GM12878 (cell line): ENCODE measurements at regions not wholly inside any gene's neighbourhood (a gene's known extent, or its start where the extent isn't known, plus 50 kb on each side); places are given as distances from the start of the nearest gene placed in this dataset.

Source experiments
- ATAC-seq: fragments of 200-7000 bp; cut with Tn5 transposase; 3 replicates; pipeline ENCODE4 v1.9.1; 2020; ENCODE audit warnings: mild to moderate bottlenecking, moderate library complexity
- BruUV-seq: library from RNA; stranded (reverse); fragments of 400-500 nt; replicated peaks from 2 replicates; lab custom pipeline; 2021; lab: Mats Ljungman, UMichigan
- CTCF ChIA-PET: fragments of 300-600 bp; sonication (Branson Sonifier 250); formaldehyde crosslinking; extraction: SDS; loops from one replicate; lab custom pipeline; 2021; ENCODE audit warnings: inconsistent platforms; lab: Yijun Ruan, JAX
- POLR2A ChIA-PET: fragments of 350-600 bp; formaldehyde crosslinking; extraction: SDS; loops from one replicate; lab custom pipeline; 2021; ENCODE audit warnings: inconsistent platforms; lab: Charles Lee
- RAD21 ChIA-PET: fragments of 300-600 bp; sonication (Branson Sonifier 250); formaldehyde crosslinking; loops from one replicate; lab custom pipeline; 2023; ENCODE audit warnings: antibody characterized with exemption; ENCODE audit not compliant: unreplicated experiment; lab: Charles Lee
- SMC1A ChIA-PET: fragments of 300-600 bp; sonication (Branson Sonifier 250); formaldehyde crosslinking; loops from one replicate; lab custom pipeline; 2023; ENCODE audit not compliant: unreplicated experiment, uncharacterized antibody; lab: Charles Lee
- DNase-seq: peaks from one replicate; pipeline ENCODE4 v3.0.0-alpha.2; 2011; ENCODE audit warnings: low read depth, low spot score
- FAIRE-seq: peaks from 3 replicates; lab custom pipeline; 2011; peaks lifted over from hg19 to GRCh38; lab: Jason Lieb, UNC
- H2AFZ ChIP-seq: 2 replicates; pipeline ENCODE4 v1.6.0; 2011; ENCODE audit warnings: low read depth, low read length, control low read depth; ENCODE audit not compliant: control insufficient read depth
- H3K27ac ChIP-seq: 2 replicates; pipeline ENCODE4 v1.5.1; 2011; ENCODE audit warnings: control low read depth; ENCODE audit not compliant: control insufficient read depth, insufficient read depth
- H3K27me3 ChIP-seq, 2 experiments: replicated peaks in 1 of 2; 2 replicates each; pipeline versions ENCODE4 v1.6.0 to v1.6.1; 2011; ENCODE audit warnings: low read length in 1 of 2; ENCODE audit not compliant: control insufficient read depth in 2 of 2, insufficient read depth in 2 of 2
- H3K36me3 ChIP-seq, 2 experiments: 2 replicates each; pipeline ENCODE4 v1.5.1; 2011; ENCODE audit warnings: low read length in 1 of 2; ENCODE audit not compliant: control insufficient read depth in 2 of 2, insufficient read depth in 2 of 2
- H3K4me1 ChIP-seq: 2 replicates; pipeline ENCODE4 v1.6.1; 2011; ENCODE audit warnings: mild to moderate bottlenecking, low read length, moderate library complexity, mixed read lengths; ENCODE audit not compliant: control insufficient read depth, insufficient read depth
- H3K4me2 ChIP-seq: 2 replicates; pipeline ENCODE4 v1.6.0; 2011; ENCODE audit warnings: control low read depth; ENCODE audit not compliant: control insufficient read depth, insufficient read depth
- H3K4me3 ChIP-seq: fragments of 200-600 bp; sonication (generic); 2 replicates; pipeline ENCODE4 v1.5.1; 2016
- H3K79me2 ChIP-seq: 2 replicates; pipeline ENCODE4 v1.6.0; 2011; ENCODE audit warnings: low read length; ENCODE audit not compliant: control insufficient read depth, insufficient read depth
- H3K9ac ChIP-seq: 2 replicates; pipeline ENCODE4 v1.8.0; 2011; ENCODE audit warnings: low read length, control low read depth, mixed read lengths; ENCODE audit not compliant: control insufficient read depth, insufficient read depth
- H3K9me3 ChIP-seq: replicated peaks from 3 replicates; pipeline ENCODE4 v1.5.1; 2011; ENCODE audit warnings: mild to moderate bottlenecking, low read length; ENCODE audit not compliant: control insufficient read depth, insufficient read depth
- H4K20me1 ChIP-seq: 2 replicates; pipeline ENCODE4 v1.6.0; 2011; ENCODE audit not compliant: control insufficient read depth, insufficient read depth
- BRCA1 ChIP-seq: IDR thresholded peaks from 2 replicates; pipeline ENCODE4 v1.6.1; 2011; ENCODE audit warnings: low read depth, low read length, improper control_type of control experiment
- CHD1 ChIP-seq: IDR thresholded peaks from 2 replicates; pipeline ENCODE4 v1.6.1; 2012; ENCODE audit warnings: low read depth, low read length, improper control_type of control experiment
- ETV6 ChIP-seq, 2 experiments: fragments of 450-650 bp in 1 of 2; IDR thresholded peaks in 1 of 2; conservative IDR thresholded peaks in 1 of 2; 2 replicates each; pipeline ENCODE4 v1.6.1; 2014; ENCODE audit warnings: antibody characterized with exemption in 1 of 2, borderline replicate concordance in 1 of 2, low read depth in 1 of 2, mild to moderate bottlenecking in 1 of 2, moderate library complexity in 1 of 2
- FOS ChIP-seq: IDR thresholded peaks from 3 replicates; pipeline ENCODE4 v1.6.1; 2011; ENCODE audit warnings: borderline replicate concordance; ENCODE audit not compliant: insufficient read length; ENCODE audit errors: extremely low read depth
- IKZF2 ChIP-seq, 2 experiments: fragments of 450-650 bp; IDR thresholded peaks; 2 replicates each; pipeline ENCODE4 v1.6.1; 2017; ENCODE audit warnings: mild to moderate bottlenecking in 2 of 2, moderate library complexity in 2 of 2
- JUND ChIP-seq: IDR thresholded peaks from 2 replicates; pipeline ENCODE4 v1.6.1; 2012; ENCODE audit warnings: low read depth, mild to moderate bottlenecking, low read length, improper control_type of control experiment, moderate library complexity
- MEF2A ChIP-seq: IDR thresholded peaks from 2 replicates; pipeline ENCODE4 v1.6.1; 2011; ENCODE audit warnings: low read depth, mild to moderate bottlenecking, low read length, moderate library complexity; ENCODE audit not compliant: insufficient read depth
- MTA2 ChIP-seq: fragments of 450-650 bp; IDR thresholded peaks from 2 replicates; pipeline ENCODE4 v1.6.1; 2016; ENCODE audit warnings: low read depth, mild to moderate bottlenecking, moderate library complexity
- MYB ChIP-seq: fragments of 150-350 bp; IDR thresholded peaks from 2 replicates; pipeline ENCODE4 v1.6.1; 2014; ENCODE audit warnings: mild to moderate bottlenecking, low read depth, low read length, borderline replicate concordance
- NR2F1 ChIP-seq: fragments of 450-650 bp; conservative IDR thresholded peaks from 2 replicates; pipeline ENCODE4 v1.6.1; 2017; ENCODE audit warnings: mild to moderate bottlenecking
- NRF1 ChIP-seq: conservative IDR thresholded peaks from 2 replicates; pipeline ENCODE4 v1.6.1; 2011; ENCODE audit warnings: mild to moderate bottlenecking, low read depth, low read length, improper control_type of control experiment
- POLR2A ChIP-seq: IDR thresholded peaks from 2 replicates; pipeline ENCODE4 v1.6.1; 2011; ENCODE audit warnings: low read depth, mild to moderate bottlenecking, low read length
- RAD21 ChIP-seq: IDR thresholded peaks from 2 replicates; pipeline ENCODE4 v1.6.1; 2011; ENCODE audit warnings: mild to moderate bottlenecking, low read depth, low read length, moderate library complexity; ENCODE audit not compliant: insufficient read depth
- RAD51 ChIP-seq: fragments of 450-650 bp; IDR thresholded peaks from 2 replicates; pipeline ENCODE4 v1.6.1; 2016; ENCODE audit warnings: moderate library complexity, mild to moderate bottlenecking, inconsistent platforms
- STAT1 ChIP-seq: fragments of 450-650 bp; conservative IDR thresholded peaks from 2 replicates; pipeline ENCODE4 v1.6.1; 2014; ENCODE audit warnings: antibody characterized with exemption, mild to moderate bottlenecking
- TARDBP ChIP-seq: IDR thresholded peaks from 2 replicates; pipeline ENCODE4 v1.6.1; 2016; ENCODE audit warnings: borderline replicate concordance
- TCF7 ChIP-seq: IDR thresholded peaks from 2 replicates; pipeline ENCODE4 v1.6.1; 2014; ENCODE audit warnings: antibody characterized with exemption, borderline replicate concordance
- WGBS: methylation state at CpG from one replicate; pipeline ENCODE4 v1.1.6; 2016; ENCODE audit warnings: low lambda C conversion rate; ENCODE audit not compliant: insufficient replicate concordance, insufficient coverage; ENCODE audit errors: missing lambda C conversion rate; 5-methylcytosine and 5-hydroxymethylcytosine counted together
- in situ Hi-C: fragments of 300-500 bp; cut with MboI; formaldehyde crosslinking; loops from 9 replicates; pipeline ENCODE4 v1.14.3; 2018; ENCODE audit warnings: mixed read lengths
- intact Hi-C: fragments of 100-400 bp; cut with micrococcal nuclease; formaldehyde crosslinking; loops from one replicate; pipeline ENCODE4 v1.14.2; 2022; ENCODE audit not compliant: unreplicated experiment
- TF ChIP-seq, protein P1 (sequence below): IDR thresholded peaks from 2 replicates; pipeline ENCODE4 v1.6.1; 2012; ENCODE audit warnings: low read depth, low read length, improper control_type of control experiment
- TF ChIP-seq, protein P2 (sequence below): fragments of 450-650 bp; formaldehyde crosslinking; IDR thresholded peaks from 2 replicates; pipeline ENCODE4 v1.4.0; 2020; ENCODE audit warnings: mild to moderate bottlenecking, moderate library complexity
- TF ChIP-seq, protein P3 (sequence below): fragments of 450-650 bp; IDR thresholded peaks from 2 replicates; pipeline ENCODE4 v1.6.1; 2017; ENCODE audit warnings: borderline replicate concordance

DNA sequence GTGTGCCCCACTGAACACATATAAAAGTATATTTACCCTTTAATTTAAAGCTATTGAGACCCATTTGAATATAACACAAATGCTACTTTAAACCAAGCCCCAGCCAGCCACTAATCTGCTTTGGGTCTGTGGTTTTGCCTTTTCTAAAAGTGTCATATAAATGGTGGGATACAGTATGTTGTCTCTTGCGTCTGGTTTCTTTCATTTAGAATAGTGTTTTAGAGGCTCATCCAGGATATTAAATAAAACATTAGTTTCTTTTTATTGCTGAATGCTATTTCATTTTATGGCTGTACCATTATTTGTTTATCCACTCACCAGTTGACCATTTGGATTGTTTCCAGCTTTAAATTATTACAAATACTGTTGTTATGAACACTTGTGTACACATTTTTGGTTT lies 290.5 kb upstream of the SORL1-AS1 start:
- SMC1A ChIA-PET = no interaction called here
- H2AFZ ChIP-seq = no peak overlapping the region
- DNase-seq (no peak), ATAC-seq (no peak), FAIRE-seq (no peak)
- peaks cover 1% of the 10 kb centered on the region for H3K9me3 ChIP-seq
- RAD21 ChIA-PET = no interaction called here
- no peaks in the 10 kb centered on the region for H4K20me1 ChIP-seq
- H3K4me3 ChIP-seq = no peak overlapping the region
- H3K79me2 ChIP-seq = no peaks in the 10 kb centered on the region
- H3K4me1 ChIP-seq = no peaks in the 10 kb centered on the region
- H3K36me3 ChIP-seq = no peaks in the 10 kb centered on the region
- intact Hi-C loops (no loop called here), in situ Hi-C loops (no loop called here)
- CTCF ChIA-PET = no interaction called here
- POLR2A ChIA-PET = no interaction called here
- no peak overlapping the region for H3K4me2 ChIP-seq
- no peaks in the 10 kb centered on the region for H3K27me3 ChIP-seq
- WGBS = 52% methylated on average over 1 of the region's 1 CpG
- no TSS peak for BruUV-seq
- TF ChIP-seq POLR2A (no peak), STAT1 (no peak), NRF1 (no peak), BRCA1 (no peak), JUND (no peak), FOS (no peak), MYB (no peak), RAD21 (no peak), TARDBP (no peak), CHD1 (no peak), RAD51 (no peak), NR2F1 (no peak), IKZF2 (IDR thresholded peaks at IDR 0.05) (no peak), TCF7 (no peak), ETV6 (conservative IDR thresholded peaks at IDR 0.05 in 1 of 2, IDR thresholded peaks at IDR 0.05 in 1 of 2; ENCODE audit: borderline replicate concordance in 1 of 2, low read depth in 1 of 2) (no peak), MEF2A (no peak), MTA2 (no peak)
- TF ChIP-seq, protein P1, sequence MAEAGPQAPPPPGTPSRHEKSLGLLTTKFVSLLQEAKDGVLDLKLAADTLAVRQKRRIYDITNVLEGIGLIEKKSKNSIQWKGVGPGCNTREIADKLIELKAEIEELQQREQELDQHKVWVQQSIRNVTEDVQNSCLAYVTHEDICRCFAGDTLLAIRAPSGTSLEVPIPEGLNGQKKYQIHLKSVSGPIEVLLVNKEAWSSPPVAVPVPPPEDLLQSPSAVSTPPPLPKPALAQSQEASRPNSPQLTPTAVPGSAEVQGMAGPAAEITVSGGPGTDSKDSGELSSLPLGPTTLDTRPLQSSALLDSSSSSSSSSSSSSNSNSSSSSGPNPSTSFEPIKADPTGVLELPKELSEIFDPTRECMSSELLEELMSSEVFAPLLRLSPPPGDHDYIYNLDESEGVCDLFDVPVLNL = no peak
- TF ChIP-seq, protein P2, sequence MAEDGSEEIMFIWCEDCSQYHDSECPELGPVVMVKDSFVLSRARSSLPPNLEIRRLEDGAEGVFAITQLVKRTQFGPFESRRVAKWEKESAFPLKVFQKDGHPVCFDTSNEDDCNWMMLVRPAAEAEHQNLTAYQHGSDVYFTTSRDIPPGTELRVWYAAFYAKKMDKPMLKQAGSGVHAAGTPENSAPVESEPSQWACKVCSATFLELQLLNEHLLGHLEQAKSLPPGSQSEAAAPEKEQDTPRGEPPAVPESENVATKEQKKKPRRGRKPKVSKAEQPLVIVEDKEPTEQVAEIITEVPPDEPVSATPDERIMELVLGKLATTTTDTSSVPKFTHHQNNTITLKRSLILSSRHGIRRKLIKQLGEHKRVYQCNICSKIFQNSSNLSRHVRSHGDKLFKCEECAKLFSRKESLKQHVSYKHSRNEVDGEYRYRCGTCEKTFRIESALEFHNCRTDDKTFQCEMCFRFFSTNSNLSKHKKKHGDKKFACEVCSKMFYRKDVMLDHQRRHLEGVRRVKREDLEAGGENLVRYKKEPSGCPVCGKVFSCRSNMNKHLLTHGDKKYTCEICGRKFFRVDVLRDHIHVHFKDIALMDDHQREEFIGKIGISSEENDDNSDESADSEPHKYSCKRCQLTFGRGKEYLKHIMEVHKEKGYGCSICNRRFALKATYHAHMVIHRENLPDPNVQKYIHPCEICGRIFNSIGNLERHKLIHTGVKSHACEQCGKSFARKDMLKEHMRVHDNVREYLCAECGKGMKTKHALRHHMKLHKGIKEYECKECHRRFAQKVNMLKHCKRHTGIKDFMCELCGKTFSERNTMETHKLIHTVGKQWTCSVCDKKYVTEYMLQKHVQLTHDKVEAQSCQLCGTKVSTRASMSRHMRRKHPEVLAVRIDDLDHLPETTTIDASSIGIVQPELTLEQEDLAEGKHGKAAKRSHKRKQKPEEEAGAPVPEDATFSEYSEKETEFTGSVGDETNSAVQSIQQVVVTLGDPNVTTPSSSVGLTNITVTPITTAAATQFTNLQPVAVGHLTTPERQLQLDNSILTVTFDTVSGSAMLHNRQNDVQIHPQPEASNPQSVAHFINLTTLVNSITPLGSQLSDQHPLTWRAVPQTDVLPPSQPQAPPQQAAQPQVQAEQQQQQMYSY (CRISPR knock-in tag) = no peak
- TF ChIP-seq, protein P3, sequence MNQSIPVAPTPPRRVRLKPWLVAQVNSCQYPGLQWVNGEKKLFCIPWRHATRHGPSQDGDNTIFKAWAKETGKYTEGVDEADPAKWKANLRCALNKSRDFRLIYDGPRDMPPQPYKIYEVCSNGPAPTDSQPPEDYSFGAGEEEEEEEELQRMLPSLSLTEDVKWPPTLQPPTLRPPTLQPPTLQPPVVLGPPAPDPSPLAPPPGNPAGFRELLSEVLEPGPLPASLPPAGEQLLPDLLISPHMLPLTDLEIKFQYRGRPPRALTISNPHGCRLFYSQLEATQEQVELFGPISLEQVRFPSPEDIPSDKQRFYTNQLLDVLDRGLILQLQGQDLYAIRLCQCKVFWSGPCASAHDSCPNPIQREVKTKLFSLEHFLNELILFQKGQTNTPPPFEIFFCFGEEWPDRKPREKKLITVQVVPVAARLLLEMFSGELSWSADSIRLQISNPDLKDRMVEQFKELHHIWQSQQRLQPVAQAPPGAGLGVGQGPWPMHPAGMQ = no peak
- TF ChIP-seq, all 136 proteins: peak for 0
- no peak overlapping the region for H3K27ac ChIP-seq
- H3K9ac ChIP-seq = no peak overlapping the region
